Renal pelvis (tissue), 1 donor: ENCODE measurements at regions not wholly inside any gene's neighbourhood (a gene's known extent, or its start where the extent isn't known, plus 50 kb on each side); places are given as distances from the start of the nearest gene placed in this dataset.
"Not testable (repeated sequence)": the region's sequence is repeated elsewhere in the genome, so short reads cannot be mapped to it uniquely, and the experiment has no call there.

Experiments
- DNase-seq: peaks from one replicate; pipeline ENCODE4 v3.0.0-alpha.2; 2013

GRCh38 chr12:131274906-131275305, 321.2 kb downstream of the ADGRD1 start:
- no peak for DNase-seq

GRCh38 chr12:131275824-131276223, 322.1 kb downstream of the ADGRD1 start:
- no peak for DNase-seq

GRCh38 chr12:131276501-131277185, 322.9 kb downstream of the ADGRD1 start:
- no peak for DNase-seq

- DNase-seq = not testable (repeated sequence)
Measured at GRCh38 chr12:131277186-131278091, 323.7 kb downstream of the ADGRD1 start.

GRCh38 chr12:131278451-131279115, 324.9 kb downstream of the ADGRD1 start:
- DNase-seq = not testable (repeated sequence)

- DNase-seq = no peak
Measured at GRCh38 chr12:131279281-131279921, 325.7 kb downstream of the ADGRD1 start.

GRCh38 chr12:131280426-131280825, 326.7 kb downstream of the ADGRD1 start:
- DNase-seq = no peak

GRCh38 chr12:131281016-131281415, 327.3 kb downstream of the ADGRD1 start:
- no peak for DNase-seq

- no peak for DNase-seq
Measured at GRCh38 chr12:131282292-131283080, 328.8 kb downstream of the ADGRD1 start.

GRCh38 chr12:131283191-131283861, 329.6 kb downstream of the ADGRD1 start:
- no peak for DNase-seq

- DNase-seq = not testable (repeated sequence)
Measured at GRCh38 chr12:131283862-131284825, 330.4 kb downstream of the ADGRD1 start.

- not testable (repeated sequence) for DNase-seq
Measured at GRCh38 chr12:131284954-131285904, 331.5 kb downstream of the ADGRD1 start.

GRCh38 chr12:131285905-131286295, 332.2 kb downstream of the ADGRD1 start:
- DNase-seq = not testable (repeated sequence)

GRCh38 chr12:131286301-131286700, 332.6 kb downstream of the ADGRD1 start:
- DNase-seq = not testable (repeated sequence)

GRCh38 chr12:131287015-131287937, 333.6 kb downstream of the ADGRD1 start:
- DNase-seq = no peak

- DNase-seq = no peak
Measured at GRCh38 chr12:131287938-131288764, 334.4 kb downstream of the ADGRD1 start.
